ENCODE measurements at regions not wholly inside any gene's neighbourhood (a gene's known extent, or its start where the extent isn't known, plus 50 kb on each side); places are given as distances from the start of the nearest gene placed in this dataset.
"Not testable (repeated sequence)": the region's sequence is repeated elsewhere in the genome, so short reads cannot be mapped to it uniquely, and the experiment has no call there.

- not testable (repeated sequence) for TF ChIP-seq CTCF (IDR thresholded peaks at IDR 0.05; ENCODE audit: low read depth, low read length); POLR2A (IDR thresholded peaks at IDR 0.05; ENCODE audit: extremely low read depth, insufficient read length); MAX (IDR thresholded peaks at IDR 0.05; ENCODE audit: low read depth, low read length)
Measured at GRCh38 chr2:45096038-45096437, 86.8 kb upstream of the SIX2 start.

Data from NB4 (cell line).